SU-DHL-6 (cell line): ENCODE measurements at regions not wholly inside any gene's neighbourhood (a gene's known extent, or its start where the extent isn't known, plus 50 kb on each side); places are given as distances from the start of the nearest gene placed in this dataset.
"Not testable (repeated sequence)": the region's sequence is repeated elsewhere in the genome, so short reads cannot be mapped to it uniquely, and the experiment has no call there.

Source experiments
- H2AFZ ChIP-seq: fragments of 200-600 bp; sonication (generic); 2 replicates; pipeline ENCODE4 v1.6.1; 2014; ENCODE audit warnings: low read depth, mild to moderate bottlenecking, moderate library complexity, mixed read lengths, antibody characterized with exemption, low read length; ENCODE audit not compliant: severe bottlenecking
- H3F3A ChIP-seq: fragments of 200-600 bp; shearing (Covaris generic); 2 replicates; pipeline ENCODE4 v1.6.0; 2016; ENCODE audit warnings: antibody characterized with exemption, mild to moderate bottlenecking; ENCODE audit not compliant: insufficient read depth
- H3K27ac ChIP-seq: fragments of 200-600 bp; sonication (generic); 2 replicates; pipeline ENCODE4 v1.5.1; 2016; ENCODE audit warnings: low read depth, mild to moderate bottlenecking, low read length, moderate library complexity, mixed read lengths
- H3K27me3 ChIP-seq: fragments of 200-600 bp; sonication (generic), shearing (Covaris generic); 2 replicates; pipeline ENCODE4 v1.6.0; 2014; ENCODE audit warnings: mild to moderate bottlenecking, low read length
- H3K36me3 ChIP-seq: fragments of 200-600 bp; sonication (generic); 2 replicates; pipeline ENCODE4 v1.6.1; 2014; ENCODE audit warnings: mild to moderate bottlenecking, low read length, mixed read lengths
- H3K4me2 ChIP-seq: fragments of 300-600, 200-600 bp; shearing (Covaris generic), sonication (generic); 2 replicates; pipeline ENCODE4 v1.6.0; 2014; ENCODE audit warnings: low read length, low read depth, mild to moderate bottlenecking; ENCODE audit not compliant: poor library complexity, severe bottlenecking
- H3K4me3 ChIP-seq: fragments of 200-600 bp; sonication (generic); 2 replicates; pipeline ENCODE4 v1.5.1; 2014; ENCODE audit warnings: antibody characterized with exemption, low read length, mild to moderate bottlenecking, mixed read lengths; ENCODE audit not compliant: insufficient read depth, poor library complexity, severe bottlenecking
- H3K79me2 ChIP-seq: fragments of 200-600 bp; sonication (generic); 2 replicates; pipeline ENCODE4 v1.6.1; 2014; ENCODE audit warnings: mild to moderate bottlenecking, low read length, moderate library complexity; ENCODE audit not compliant: insufficient read depth
- H3K9ac ChIP-seq: fragments of 200-600 bp; sonication (generic); 2 replicates; pipeline ENCODE4 v1.7.0; 2014; ENCODE audit warnings: mild to moderate bottlenecking, low read length
- H3K9me2 ChIP-seq: fragments of 200-600 bp; sonication (generic); replicated peaks from 2 replicates; pipeline ENCODE4 v1.6.1; 2014; ENCODE audit warnings: low read length; ENCODE audit not compliant: insufficient read depth
- H3K9me3 ChIP-seq: fragments of 200-600 bp; sonication (generic); 2 replicates; pipeline ENCODE4 v1.6.1; 2014; ENCODE audit warnings: low read length, mixed read lengths; ENCODE audit not compliant: insufficient read depth
- H4K20me1 ChIP-seq: fragments of 200-600 bp; sonication (generic); 2 replicates; pipeline ENCODE4 v1.6.1; 2014; ENCODE audit warnings: low read depth, mild to moderate bottlenecking, antibody characterized with exemption, low read length, moderate library complexity, mixed read lengths
- CTCF ChIP-seq: fragments of 200-600 bp; sonication (generic); IDR thresholded peaks from one replicate; pipeline ENCODE4 v1.5.1; 2017; ENCODE audit warnings: antibody characterized with exemption, mild to moderate bottlenecking, low read length, moderate library complexity; ENCODE audit not compliant: insufficient read depth, poor library complexity, severe bottlenecking
- EZH2phosphoT487 ChIP-seq: fragments of 200-600 bp; sonication (generic), shearing (Covaris generic); conservative IDR thresholded peaks from 2 replicates; pipeline ENCODE4 v1.6.1; 2018; ENCODE audit warnings: mild to moderate bottlenecking, antibody characterized with exemption, low read length, moderate library complexity, mixed read lengths

GRCh38 chr1:68717330-68717729 lies 220.4 kb upstream of the DEPDC1 start:
- Histone ChIP-seq H3K27me3 (no peaks in the 10 kb centered on the region), H3K79me2 (no peaks in the 10 kb centered on the region), H3K9me3 (no peaks in the 10 kb centered on the region), H3K4me3 (no peak overlapping the region), H3F3A (no peaks in the 10 kb centered on the region), H3K27ac (no peak overlapping the region), H4K20me1 (no peaks in the 10 kb centered on the region), H3K9me2 (no peaks in the 10 kb centered on the region), H3K9ac (no peak overlapping the region), H3K4me2 (no peak overlapping the region), H2AFZ (no peak overlapping the region), H3K36me3 (no peaks in the 10 kb centered on the region)
- no peak for TF ChIP-seq EZH2phosphoT487

GRCh38 chr1:68720476-68720875 lies 223.6 kb upstream of the DEPDC1 start:
- Histone ChIP-seq H2AFZ (no peak overlapping the region), H3K9me2 (no peaks in the 10 kb centered on the region), H4K20me1 (no peaks in the 10 kb centered on the region), H3K9me3 (no peaks in the 10 kb centered on the region), H3K9ac (no peak overlapping the region), H3K27ac (no peak overlapping the region), H3K79me2 (no peaks in the 10 kb centered on the region), H3K4me3 (no peak overlapping the region), H3F3A (no peaks in the 10 kb centered on the region), H3K4me2 (no peak overlapping the region), H3K27me3 (no peaks in the 10 kb centered on the region), H3K36me3 (no peaks in the 10 kb centered on the region)
- TF ChIP-seq EZH2phosphoT487 = no peak
- no peak for TF ChIP-seq CTCF

- Histone ChIP-seq H3K9ac (no peak overlapping the region), H3K4me3 (no peak overlapping the region), H3K9me3 (no peaks in the 10 kb centered on the region), H3F3A (no peaks in the 10 kb centered on the region), H4K20me1 (no peaks in the 10 kb centered on the region), H3K27ac (no peak overlapping the region), H3K36me3 (no peaks in the 10 kb centered on the region), H2AFZ (no peak overlapping the region), H3K9me2 (no peaks in the 10 kb centered on the region), H3K27me3 (no peaks in the 10 kb centered on the region), H3K79me2 (no peaks in the 10 kb centered on the region), H3K4me2 (no peak overlapping the region)
- TF ChIP-seq CTCF = no peak
- no peak for TF ChIP-seq EZH2phosphoT487
Observed at GRCh38 chr1:68723791-68724190, 226.9 kb upstream of the DEPDC1 start.

GRCh38 chr1:68725001-68725752 lies 228.3 kb upstream of the DEPDC1 start:
- Histone ChIP-seq H2AFZ (no peak overlapping the region), H3K4me2 (no peak overlapping the region), H4K20me1 (no peaks in the 10 kb centered on the region), H3F3A (no peaks in the 10 kb centered on the region), H3K9me3 (no peaks in the 10 kb centered on the region), H3K27ac (no peak overlapping the region), H3K4me3 (no peak overlapping the region), H3K9me2 (no peaks in the 10 kb centered on the region), H3K27me3 (no peaks in the 10 kb centered on the region), H3K79me2 (no peaks in the 10 kb centered on the region), H3K9ac (no peak overlapping the region), H3K36me3 (no peaks in the 10 kb centered on the region)
- TF ChIP-seq EZH2phosphoT487 (no peak), CTCF (no peak)

GRCh38 chr1:68739486-68739885 lies 242.6 kb upstream of the DEPDC1 start:
- not testable (repeated sequence) for H3K79me2 ChIP-seq, H4K20me1 ChIP-seq, H3K9me3 ChIP-seq, H3K27me3 ChIP-seq, H3K4me2 ChIP-seq, H3K9ac ChIP-seq, H3K36me3 ChIP-seq, H3K27ac ChIP-seq, H3K4me3 ChIP-seq, H2AFZ ChIP-seq, H3F3A ChIP-seq, H3K9me2 ChIP-seq
